ENCODE measurements at regions not wholly inside any gene's neighbourhood (a gene's known extent, or its start where the extent isn't known, plus 50 kb on each side); places are given as distances from the start of the nearest gene placed in this dataset.
"Not testable (repeated sequence)": the region's sequence is repeated elsewhere in the genome, so short reads cannot be mapped to it uniquely, and the experiment has no call there.

DNA sequence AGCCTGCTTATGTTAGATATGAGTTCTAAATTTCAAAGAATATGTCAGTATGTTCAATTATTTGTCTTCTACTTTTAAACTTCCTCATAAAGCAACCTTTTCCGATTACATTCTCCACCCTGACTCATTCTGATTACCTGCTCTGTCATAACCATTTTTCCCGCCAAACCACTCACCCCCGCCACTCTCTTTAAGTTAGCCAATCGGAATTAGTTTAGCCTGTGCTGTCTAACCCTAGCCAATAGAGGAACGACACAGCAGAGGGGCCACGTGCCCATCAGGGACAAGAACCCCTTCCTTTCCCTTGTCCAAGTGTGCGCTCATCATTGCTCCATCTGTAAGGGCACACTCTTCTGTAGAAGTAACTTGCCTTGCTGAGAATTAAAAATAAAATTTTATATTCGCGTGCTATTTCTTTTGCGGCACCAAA lies 91.4 kb downstream of the CCDC71L start:
- no peak for DNase-seq (ENCODE audit: low spot score)
- in situ Hi-C loops (cut with MboI; ENCODE audit: low pct_unique_long_range_greater_than_20kb, low sequenced_read_pairs, unreplicated experiment), result loop anchor here (25.0 kb wide), 1 partner anchor 168 kb away; no protein-coding TSS in a partner anchor
- TF ChIP-seq, protein P1, sequence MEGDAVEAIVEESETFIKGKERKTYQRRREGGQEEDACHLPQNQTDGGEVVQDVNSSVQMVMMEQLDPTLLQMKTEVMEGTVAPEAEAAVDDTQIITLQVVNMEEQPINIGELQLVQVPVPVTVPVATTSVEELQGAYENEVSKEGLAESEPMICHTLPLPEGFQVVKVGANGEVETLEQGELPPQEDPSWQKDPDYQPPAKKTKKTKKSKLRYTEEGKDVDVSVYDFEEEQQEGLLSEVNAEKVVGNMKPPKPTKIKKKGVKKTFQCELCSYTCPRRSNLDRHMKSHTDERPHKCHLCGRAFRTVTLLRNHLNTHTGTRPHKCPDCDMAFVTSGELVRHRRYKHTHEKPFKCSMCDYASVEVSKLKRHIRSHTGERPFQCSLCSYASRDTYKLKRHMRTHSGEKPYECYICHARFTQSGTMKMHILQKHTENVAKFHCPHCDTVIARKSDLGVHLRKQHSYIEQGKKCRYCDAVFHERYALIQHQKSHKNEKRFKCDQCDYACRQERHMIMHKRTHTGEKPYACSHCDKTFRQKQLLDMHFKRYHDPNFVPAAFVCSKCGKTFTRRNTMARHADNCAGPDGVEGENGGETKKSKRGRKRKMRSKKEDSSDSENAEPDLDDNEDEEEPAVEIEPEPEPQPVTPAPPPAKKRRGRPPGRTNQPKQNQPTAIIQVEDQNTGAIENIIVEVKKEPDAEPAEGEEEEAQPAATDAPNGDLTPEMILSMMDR (IDR thresholded peaks at IDR 0.05; ENCODE audit: extremely low read depth, insufficient read depth, missing control alignments), result no peak

DNA sequence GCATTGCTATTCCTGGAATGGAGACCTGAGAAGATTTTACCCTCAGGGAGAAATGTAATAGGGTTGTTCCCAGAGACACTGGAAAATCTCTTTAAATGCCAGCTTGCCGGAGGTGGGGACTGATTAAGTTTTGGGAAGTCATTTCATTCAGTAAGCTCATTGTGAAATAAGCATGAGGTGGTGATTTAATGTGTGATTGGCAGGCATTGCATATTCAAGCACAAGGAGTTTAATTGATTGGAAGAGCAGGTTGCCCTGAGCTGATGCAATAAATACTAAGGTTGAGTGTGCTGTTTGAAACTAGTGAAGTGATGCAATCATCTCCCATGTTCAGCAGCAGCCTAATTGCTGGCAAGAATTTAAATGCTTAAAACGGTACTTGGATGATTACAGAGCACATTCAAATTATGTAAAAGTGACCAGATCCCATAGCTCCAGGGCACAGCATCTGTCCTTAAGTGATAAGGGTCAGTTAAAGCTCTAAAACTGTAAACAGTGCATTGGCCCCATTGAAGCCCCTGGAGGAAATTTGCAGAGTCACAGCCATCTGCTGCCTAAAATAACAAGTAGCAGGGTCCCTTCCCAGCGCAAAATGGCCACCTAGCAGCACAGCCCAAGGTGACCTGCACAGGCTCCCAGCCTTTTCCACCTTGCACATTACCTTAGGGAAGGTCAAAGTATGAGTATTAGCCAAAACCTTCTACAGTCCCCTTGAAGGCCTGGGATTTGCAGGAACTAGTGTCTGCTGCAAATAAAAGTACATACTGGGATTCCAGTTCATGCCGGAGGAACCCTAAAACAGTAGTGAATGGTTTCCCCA lies 92.1 kb downstream of the CCDC71L start:
- DNase-seq (ENCODE audit: low spot score), result no peak
- in situ Hi-C loops (cut with MboI; ENCODE audit: low pct_unique_long_range_greater_than_20kb, low sequenced_read_pairs, unreplicated experiment), result loop anchor here (25.0 kb wide), 1 partner anchor 168 kb away; no protein-coding TSS in a partner anchor
- TF ChIP-seq, protein P1 (IDR thresholded peaks at IDR 0.05; ENCODE audit: extremely low read depth, insufficient read depth, missing control alignments), result no peak

DNA sequence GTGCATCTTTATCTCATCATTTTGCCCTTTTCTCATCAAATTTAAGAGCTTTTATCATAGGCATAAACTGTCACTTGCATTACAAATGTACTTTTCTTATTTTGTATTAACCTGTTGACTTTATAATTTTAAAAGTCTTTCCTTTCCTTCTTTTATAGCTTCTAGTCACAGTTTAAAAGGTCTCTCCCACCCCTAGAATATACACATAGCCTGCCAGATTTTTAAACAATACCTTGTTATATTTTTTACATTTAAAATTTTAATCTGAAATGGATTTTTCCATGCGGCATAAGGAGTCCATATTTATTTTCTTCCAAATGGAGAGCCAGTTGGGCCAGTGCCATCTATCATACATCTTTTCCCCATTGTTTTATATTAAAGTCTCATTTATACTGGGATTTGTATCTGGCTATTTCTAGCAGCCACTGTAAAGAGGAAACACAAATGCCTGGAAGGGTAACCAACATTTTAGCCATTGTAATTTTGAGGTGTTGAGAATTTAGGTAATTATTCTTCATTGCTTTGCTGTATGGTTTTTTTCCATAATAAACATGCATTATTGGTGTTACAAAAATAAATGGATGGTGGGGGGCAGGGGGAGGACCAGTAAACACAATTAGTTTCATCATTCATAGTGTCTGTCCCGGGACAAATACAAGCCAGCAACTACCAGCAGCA lies 92.8 kb downstream of the CCDC71L start:
- no peak for DNase-seq (ENCODE audit: low spot score)
- TF ChIP-seq, protein P1 (IDR thresholded peaks at IDR 0.05; ENCODE audit: extremely low read depth, insufficient read depth, missing control alignments), result no peak
- in situ Hi-C loops (cut with MboI; ENCODE audit: low pct_unique_long_range_greater_than_20kb, low sequenced_read_pairs, unreplicated experiment), result loop anchor here (25.0 kb wide), 1 partner anchor 169 kb away; no protein-coding TSS in a partner anchor

DNA sequence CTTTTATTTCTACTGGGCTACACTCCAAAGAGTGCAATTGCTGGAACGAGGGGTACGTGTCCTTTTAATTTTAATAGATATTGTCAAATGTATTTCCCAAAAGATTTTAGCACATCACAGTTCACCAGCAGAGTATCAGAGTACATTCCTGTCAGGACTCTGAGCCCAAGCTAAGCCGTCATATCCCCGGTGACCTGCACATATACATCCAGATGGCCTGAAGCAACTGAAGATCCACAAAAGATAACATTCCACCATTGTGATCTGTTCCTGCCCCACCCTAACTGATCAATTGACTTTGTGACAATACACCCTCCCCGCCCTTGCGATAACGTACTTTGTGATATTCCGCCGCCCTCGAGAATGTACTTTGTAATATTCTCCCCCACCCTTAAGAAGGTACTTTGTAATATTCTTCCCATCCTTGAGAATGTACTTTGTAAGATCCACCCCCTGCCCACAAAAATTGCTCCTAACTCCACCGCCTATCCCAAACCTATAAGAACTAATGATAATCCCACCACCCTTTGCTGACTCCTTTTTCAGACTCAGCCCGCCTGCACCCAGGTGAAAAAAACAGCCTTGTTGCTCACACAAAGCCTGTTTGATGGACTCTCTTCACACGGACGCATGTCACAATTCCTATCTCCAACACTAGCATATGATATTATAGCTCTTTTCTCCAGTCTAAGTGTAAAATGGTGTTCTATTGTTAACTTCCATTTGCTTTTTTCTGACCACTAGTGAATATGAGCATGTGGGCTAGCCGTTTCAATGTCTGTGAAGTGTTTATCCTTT lies 93.6 kb downstream of the CCDC71L start:
- in situ Hi-C loops (cut with MboI; ENCODE audit: low pct_unique_long_range_greater_than_20kb, low sequenced_read_pairs, unreplicated experiment), result loop anchor here (25.0 kb wide), 1 partner anchor 170 kb away; no protein-coding TSS in a partner anchor
- DNase-seq (ENCODE audit: low spot score), result not testable (repeated sequence)

DNA sequence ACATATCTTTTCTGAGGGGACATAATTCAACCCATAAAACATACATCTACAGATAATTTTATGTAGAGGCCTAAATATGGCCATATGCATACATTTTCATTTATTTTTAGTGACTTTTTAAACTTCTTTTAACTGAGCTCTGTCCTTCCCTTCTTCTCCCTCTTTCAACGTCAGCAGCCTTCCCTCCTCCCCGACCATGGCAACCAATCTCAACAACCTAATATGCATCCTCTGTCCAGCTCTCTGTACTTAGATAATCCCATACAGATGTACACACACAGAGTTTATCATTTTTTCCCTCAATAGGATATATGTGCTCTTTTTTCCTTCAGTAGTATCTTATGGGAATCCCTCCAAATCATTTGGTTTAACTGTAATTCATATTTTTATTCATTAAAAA lies 94.3 kb downstream of the CCDC71L start:
- TF ChIP-seq, protein P1 (IDR thresholded peaks at IDR 0.05; ENCODE audit: extremely low read depth, insufficient read depth, missing control alignments), result no peak
- in situ Hi-C loops (cut with MboI; ENCODE audit: low pct_unique_long_range_greater_than_20kb, low sequenced_read_pairs, unreplicated experiment), result loop anchor here (25.0 kb wide), 1 partner anchor 171 kb away; no protein-coding TSS in a partner anchor
- DNase-seq (ENCODE audit: low spot score), result no peak

DNA sequence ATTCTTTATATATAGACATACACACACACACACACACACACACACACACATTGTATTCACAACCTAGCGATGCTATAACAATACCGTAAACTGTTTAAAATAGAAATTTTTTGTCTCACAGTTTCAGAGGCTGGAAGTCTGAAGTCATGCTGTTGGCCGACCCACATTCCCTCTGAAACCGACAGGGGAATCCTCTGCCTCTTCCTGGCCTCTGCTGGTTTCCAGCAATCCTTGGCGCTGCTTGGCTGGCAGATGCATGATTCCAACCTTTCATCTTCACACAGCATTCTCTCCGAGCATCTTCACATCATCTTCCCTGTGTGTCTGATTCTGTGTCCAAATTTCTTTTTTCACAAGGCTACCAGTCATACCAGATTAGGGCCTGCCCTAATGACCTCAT lies 94.8 kb downstream of the CCDC71L start:
- in situ Hi-C loops (cut with MboI; ENCODE audit: low pct_unique_long_range_greater_than_20kb, low sequenced_read_pairs, unreplicated experiment), result loop anchor here (25.0 kb wide), 1 partner anchor 171 kb away; no protein-coding TSS in a partner anchor
- TF ChIP-seq, protein P1 (IDR thresholded peaks at IDR 0.05; ENCODE audit: extremely low read depth, insufficient read depth, missing control alignments), result no peak
- no peak for DNase-seq (ENCODE audit: low spot score)
